Chondrocyte (in vitro differentiated cells): ENCODE measurements at regions not wholly inside any gene's neighbourhood (a gene's known extent, or its start where the extent isn't known, plus 50 kb on each side); places are given as distances from the start of the nearest gene placed in this dataset.

ENCODE experiments used
- DNase-seq: peaks from one replicate; pipeline ENCODE4 v3.0.0; 2021; ENCODE audit warnings: mixed read lengths, low spot score
- H3K27ac Mint-ChIP-seq: one replicate; pipeline ENCODE4 v1.8.0; 2021; ENCODE audit warnings: mild to moderate bottlenecking, moderate library complexity, mixed read lengths; ENCODE audit not compliant: unreplicated experiment
- H3K27me3 Mint-ChIP-seq: 2 replicates; pipeline ENCODE4 v1.8.0; 2021; ENCODE audit warnings: low read depth, mixed read lengths
- H3K36me3 Mint-ChIP-seq: 2 replicates; pipeline ENCODE4 v1.8.0; 2021; ENCODE audit warnings: low read depth, mixed read lengths
- H3K4me1 Mint-ChIP-seq: 2 replicates; pipeline ENCODE4 v1.8.0; 2021; ENCODE audit warnings: low read depth, mild to moderate bottlenecking, mixed read lengths
- H3K4me3 Mint-ChIP-seq: one replicate; pipeline ENCODE4 v1.8.0; 2021; ENCODE audit warnings: mild to moderate bottlenecking, moderate library complexity, mixed read lengths; ENCODE audit not compliant: unreplicated experiment
- H3K9me3 Mint-ChIP-seq: 2 replicates; pipeline ENCODE4 v1.8.0; 2021; ENCODE audit warnings: low read depth, mixed read lengths
- TF ChIP-seq, protein P1 (sequence below): fragments of 200-600 bp; sonication (generic); IDR thresholded peaks from 2 replicates; pipeline ENCODE4 v1.5.0; 2021; ENCODE audit warnings: antibody characterized with exemption, mild to moderate bottlenecking, moderate library complexity

GRCh38 chr1:22221233-22221780 is 78.4 kb upstream of the WNT4 start:
- H3K27me3 Mint-ChIP-seq: peaks cover 53% of the 10 kb centered on the region
- H3K4me3 Mint-ChIP-seq: no peak overlapping the region
- no peaks in the 10 kb centered on the region for H3K4me1 Mint-ChIP-seq
- TF ChIP-seq, protein P1, sequence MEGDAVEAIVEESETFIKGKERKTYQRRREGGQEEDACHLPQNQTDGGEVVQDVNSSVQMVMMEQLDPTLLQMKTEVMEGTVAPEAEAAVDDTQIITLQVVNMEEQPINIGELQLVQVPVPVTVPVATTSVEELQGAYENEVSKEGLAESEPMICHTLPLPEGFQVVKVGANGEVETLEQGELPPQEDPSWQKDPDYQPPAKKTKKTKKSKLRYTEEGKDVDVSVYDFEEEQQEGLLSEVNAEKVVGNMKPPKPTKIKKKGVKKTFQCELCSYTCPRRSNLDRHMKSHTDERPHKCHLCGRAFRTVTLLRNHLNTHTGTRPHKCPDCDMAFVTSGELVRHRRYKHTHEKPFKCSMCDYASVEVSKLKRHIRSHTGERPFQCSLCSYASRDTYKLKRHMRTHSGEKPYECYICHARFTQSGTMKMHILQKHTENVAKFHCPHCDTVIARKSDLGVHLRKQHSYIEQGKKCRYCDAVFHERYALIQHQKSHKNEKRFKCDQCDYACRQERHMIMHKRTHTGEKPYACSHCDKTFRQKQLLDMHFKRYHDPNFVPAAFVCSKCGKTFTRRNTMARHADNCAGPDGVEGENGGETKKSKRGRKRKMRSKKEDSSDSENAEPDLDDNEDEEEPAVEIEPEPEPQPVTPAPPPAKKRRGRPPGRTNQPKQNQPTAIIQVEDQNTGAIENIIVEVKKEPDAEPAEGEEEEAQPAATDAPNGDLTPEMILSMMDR: no peak
- H3K27ac Mint-ChIP-seq: no peak overlapping the region
- peaks cover 6% of the 10 kb centered on the region for H3K36me3 Mint-ChIP-seq
- peaks cover 7% of the 10 kb centered on the region for H3K9me3 Mint-ChIP-seq
- peak; percentile 56 for DNase-seq

DNA sequence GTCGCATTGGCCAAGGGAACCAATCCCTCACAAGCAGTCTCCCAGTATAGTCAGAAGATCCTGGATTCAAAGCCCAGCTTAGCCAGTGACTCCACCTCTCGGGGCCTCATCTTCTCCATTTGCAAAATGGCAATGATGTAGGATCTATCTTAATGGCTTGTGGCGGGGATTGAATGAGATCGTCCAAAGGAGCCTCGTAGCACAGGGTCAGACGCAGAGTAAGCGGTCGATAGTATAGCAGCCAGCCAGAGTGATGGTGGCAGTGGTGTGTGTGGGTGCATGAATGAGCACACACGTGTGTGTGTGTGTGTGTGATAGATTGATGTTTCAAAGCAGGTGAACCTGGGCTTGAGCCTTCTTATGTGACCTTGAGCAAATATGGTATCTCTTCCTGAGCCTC is 79.8 kb upstream of the WNT4 start:
- peaks cover 7% of the 10 kb centered on the region for H3K9me3 Mint-ChIP-seq
- no peaks in the 10 kb centered on the region for H3K4me1 Mint-ChIP-seq
- H3K27me3 Mint-ChIP-seq: peaks cover 61% of the 10 kb centered on the region
- H3K4me3 Mint-ChIP-seq: no peak overlapping the region
- no peak overlapping the region for H3K27ac Mint-ChIP-seq
- TF ChIP-seq, protein P1: no peak
- peaks cover 6% of the 10 kb centered on the region for H3K36me3 Mint-ChIP-seq
- DNase-seq: no peak

GRCh38 chr1:22223176-22223575 is 80.3 kb upstream of the WNT4 start:
- TF ChIP-seq, protein P1: no peak
- DNase-seq: peak; percentile 58
- H3K9me3 Mint-ChIP-seq: peaks cover 7% of the 10 kb centered on the region
- H3K36me3 Mint-ChIP-seq: peaks cover 6% of the 10 kb centered on the region
- no peaks in the 10 kb centered on the region for H3K4me1 Mint-ChIP-seq
- H3K27ac Mint-ChIP-seq: no peak overlapping the region
- H3K27me3 Mint-ChIP-seq: peaks cover 64% of the 10 kb centered on the region
- H3K4me3 Mint-ChIP-seq: no peak overlapping the region

GRCh38 chr1:22224091-22224490 is 81.2 kb upstream of the WNT4 start:
- Mint-ChIP-seq H3K27ac (no peak overlapping the region), H3K9me3 (peaks cover 7% of the 10 kb centered on the region)
- peak; percentile 37 for DNase-seq

GRCh38 chr1:22224631-22225030 is 81.7 kb upstream of the WNT4 start:
- Mint-ChIP-seq H3K27me3 (peaks cover 53% of the 10 kb centered on the region), H3K4me3 (no peak overlapping the region), H3K9me3 (peaks cover 7% of the 10 kb centered on the region), H3K4me1 (no peaks in the 10 kb centered on the region), H3K36me3 (peaks cover 6% of the 10 kb centered on the region), H3K27ac (no peak overlapping the region)
- TF ChIP-seq, protein P1: no peak
- DNase-seq: no peak

More at GRCh38 chr1:22224091-22224490, 81.2 kb upstream of the WNT4 start:
- Mint-ChIP-seq H3K4me3 (no peak overlapping the region), H3K27me3 (peaks cover 58% of the 10 kb centered on the region), H3K36me3 (peaks cover 6% of the 10 kb centered on the region), H3K4me1 (no peaks in the 10 kb centered on the region)
- TF ChIP-seq, protein P1: no peak
